HG03378 (cell line): ENCODE measurements at regions not wholly inside any gene's neighbourhood (a gene's known extent, or its start where the extent isn't known, plus 50 kb on each side); places are given as distances from the start of the nearest gene placed in this dataset.

ENCODE experiments used
- ATAC-seq: cut with Tn5 transposase; IDR thresholded peaks from one replicate; pipeline ENCODE4 v1.9.1; 2021; ENCODE audit warnings: mild to moderate bottlenecking, moderate library complexity; ENCODE audit not compliant: unreplicated experiment

GRCh38 chr5:52491071-52491787, 296.5 kb upstream of the ITGA1 start:
- ATAC-seq = no peak

- no peak for ATAC-seq
Measured at GRCh38 chr5:52491818-52492217, 295.9 kb upstream of the ITGA1 start.

- ATAC-seq = no peak
Measured at GRCh38 chr5:52497133-52497693, 290.5 kb upstream of the ITGA1 start.

GRCh38 chr5:52498607-52499006, 289.1 kb upstream of the ITGA1 start:
- no peak for ATAC-seq

GRCh38 chr5:52502460-52502999, 285.2 kb upstream of the ITGA1 start:
- ATAC-seq = no peak

- no peak for ATAC-seq
Measured at GRCh38 chr5:52504584-52505240, 283.0 kb upstream of the ITGA1 start.

GRCh38 chr5:52517667-52518066, 270.0 kb upstream of the ITGA1 start:
- no peak for ATAC-seq

- ATAC-seq = no peak
Measured at GRCh38 chr5:52520171-52520570, 267.5 kb upstream of the ITGA1 start.

GRCh38 chr5:52521236-52521635, 266.5 kb upstream of the ITGA1 start:
- ATAC-seq = no peak

GRCh38 chr5:52523701-52524100, 264.0 kb upstream of the ITGA1 start:
- no peak for ATAC-seq

GRCh38 chr5:52531105-52531504, 256.6 kb upstream of the ITGA1 start:
- no peak for ATAC-seq

- no peak for ATAC-seq
Measured at GRCh38 chr5:52543594-52543993, 244.1 kb upstream of the ITGA1 start.

GRCh38 chr5:52544738-52545137, 243.0 kb upstream of the ITGA1 start:
- ATAC-seq = no peak

- no peak for ATAC-seq
Measured at GRCh38 chr5:52554293-52554692, 233.4 kb upstream of the ITGA1 start.

GRCh38 chr5:52560366-52560765, 227.3 kb upstream of the ITGA1 start:
- ATAC-seq = no peak

- no peak for ATAC-seq
Measured at GRCh38 chr5:52562473-52562872, 225.2 kb upstream of the ITGA1 start.

GRCh38 chr5:52564587-52564986, 223.1 kb upstream of the ITGA1 start:
- ATAC-seq = no peak

GRCh38 chr5:52577546-52577945, 210.2 kb upstream of the ITGA1 start:
- ATAC-seq = no peak

GRCh38 chr5:52579391-52579790, 208.3 kb upstream of the ITGA1 start:
- no peak for ATAC-seq

GRCh38 chr5:52580921-52581320, 206.8 kb upstream of the ITGA1 start:
- ATAC-seq = no peak

GRCh38 chr5:52582313-52582712, 205.4 kb upstream of the ITGA1 start:
- no peak for ATAC-seq

GRCh38 chr5:52587131-52587530, 200.6 kb upstream of the ITGA1 start:
- ATAC-seq = no peak
